Spinal cord (tissue), 9 donors: ENCODE measurements at regions not wholly inside any gene's neighbourhood (a gene's known extent, or its start where the extent isn't known, plus 50 kb on each side); places are given as distances from the start of the nearest gene placed in this dataset.
A peak's percentile ranks its signal among the peaks of the same experiment; 100 is the strongest.
"Not testable (repeated sequence)": the region's sequence is repeated elsewhere in the genome, so short reads cannot be mapped to it uniquely, and the experiment has no call there.

ENCODE experiments used
- DNase-seq, 6 donors: peaks; one replicate each; pipeline versions ENCODE4 v3.0.0 to v3.0.0-alpha.2; 2013 to 2015; ENCODE audit warnings: low spot score in 6 of 6, low read depth in 4 of 6
- H3K27ac ChIP-seq: one replicate; pipeline ENCODE4 v1.5.1; 2013; ENCODE audit warnings: low read depth, low read length, control low read depth
- H3K27me3 ChIP-seq: one replicate; pipeline ENCODE4 v1.6.1; 2013; ENCODE audit warnings: low read length; ENCODE audit not compliant: control insufficient read depth, insufficient read depth
- H3K36me3 ChIP-seq: one replicate; pipeline ENCODE4 v1.6.1; 2013; ENCODE audit warnings: low read length; ENCODE audit not compliant: control insufficient read depth, insufficient read depth
- H3K4me1 ChIP-seq: one replicate; pipeline ENCODE4 v1.6.1; 2013; ENCODE audit warnings: low read length; ENCODE audit not compliant: control insufficient read depth, insufficient read depth
- H3K4me3 ChIP-seq: one replicate; pipeline ENCODE4 v1.5.1; 2013; ENCODE audit warnings: low read depth, low read length, control low read depth
- H3K9me3 ChIP-seq: one replicate; pipeline ENCODE4 v1.6.1; 2013; ENCODE audit warnings: low read length; ENCODE audit not compliant: control insufficient read depth, insufficient read depth
- WGBS: methylation state at CpG from one replicate; pipeline ENCODE4 v1.1.5; 2013; ENCODE audit warnings: missing lambda C conversion rate; ENCODE audit not compliant: insufficient coverage; 5-methylcytosine and 5-hydroxymethylcytosine counted together
- donor health status: healthy.

- Histone ChIP-seq H3K9me3 (peaks cover 3% of the 10 kb centered on the region), H3K36me3 (no peaks in the 10 kb centered on the region), H3K4me1 (peaks cover 6% of the 10 kb centered on the region), H3K27me3 (no peaks in the 10 kb centered on the region), H3K4me3 (no peak overlapping the region), H3K27ac (no peak overlapping the region)
- DNase-seq: peak in 4 of 6 donors; percentile 8 to 74 (median 28)
- WGBS: 25% methylated on average over 2 of the region's 3 CpGs
Measured at GRCh38 chr7:89605362-89605761, 548.9 kb upstream of the STEAP1 start.

GRCh38 chr7:89606511-89606910, 547.8 kb upstream of the STEAP1 start:
- no peaks in the 10 kb centered on the region for H3K36me3 ChIP-seq
- H3K4me3 ChIP-seq: no peak overlapping the region
- peaks cover 1% of the 10 kb centered on the region for H3K9me3 ChIP-seq
- WGBS: 100% methylated on average over 1 of the region's 3 CpGs
- no peaks in the 10 kb centered on the region for H3K27me3 ChIP-seq
- DNase-seq: no peak
- no peak overlapping the region for H3K27ac ChIP-seq
- peaks cover 6% of the 10 kb centered on the region for H3K4me1 ChIP-seq

GRCh38 chr7:89607792-89608191, 546.5 kb upstream of the STEAP1 start:
- DNase-seq: peak in 1 of 6 donors; percentile 13
- Histone ChIP-seq H3K9me3 (no peaks in the 10 kb centered on the region), H3K27me3 (no peaks in the 10 kb centered on the region), H3K4me1 (peaks cover 6% of the 10 kb centered on the region), H3K27ac (no peak overlapping the region), H3K4me3 (no peak overlapping the region), H3K36me3 (no peaks in the 10 kb centered on the region)

- not testable (repeated sequence) for H3K27me3 ChIP-seq, H3K4me3 ChIP-seq, H3K27ac ChIP-seq, H3K4me1 ChIP-seq, H3K36me3 ChIP-seq, H3K9me3 ChIP-seq, DNase-seq
- 92% methylated on average over 2 of the region's 6 CpGs for WGBS
Measured at GRCh38 chr7:89616829-89617228, 537.4 kb upstream of the STEAP1 start.

GRCh38 chr7:89618274-89618673, 536.0 kb upstream of the STEAP1 start:
- Histone ChIP-seq H3K27me3 (no peaks in the 10 kb centered on the region), H3K4me1 (no peaks in the 10 kb centered on the region), H3K27ac (no peak overlapping the region), H3K4me3 (no peak overlapping the region), H3K36me3 (no peaks in the 10 kb centered on the region), H3K9me3 (no peaks in the 10 kb centered on the region)
- WGBS: no CpG with 5 or more reads among the region's 3 CpGs
- DNase-seq: peak in 1 of 6 donors; percentile 11

- no peak for DNase-seq
- no peaks in the 10 kb centered on the region for H3K9me3 ChIP-seq
- H3K4me1 ChIP-seq: no peaks in the 10 kb centered on the region
- no peak overlapping the region for H3K4me3 ChIP-seq
- WGBS: 89% methylated on average over 4 of the region's 4 CpGs
- H3K27me3 ChIP-seq: no peaks in the 10 kb centered on the region
- H3K27ac ChIP-seq: no peak overlapping the region
- no peaks in the 10 kb centered on the region for H3K36me3 ChIP-seq
Measured at GRCh38 chr7:89621925-89622641, 532.2 kb upstream of the STEAP1 start.

- no peaks in the 10 kb centered on the region for H3K4me1 ChIP-seq
- no peaks in the 10 kb centered on the region for H3K36me3 ChIP-seq
- H3K4me3 ChIP-seq: no peak overlapping the region
- peak in 5 of 6 donors; percentile 15 to 86 (median 35) for DNase-seq
- H3K27ac ChIP-seq: no peak overlapping the region
- H3K9me3 ChIP-seq: no peaks in the 10 kb centered on the region
- no CpG with 5 or more reads among the region's 1 CpG for WGBS
- no peaks in the 10 kb centered on the region for H3K27me3 ChIP-seq
Measured at GRCh38 chr7:89623018-89623672, 531.1 kb upstream of the STEAP1 start.

- not testable (repeated sequence) for H3K27me3 ChIP-seq, H3K4me3 ChIP-seq, H3K9me3 ChIP-seq, DNase-seq, H3K27ac ChIP-seq, H3K4me1 ChIP-seq, H3K36me3 ChIP-seq
- WGBS: 96% methylated on average over 4 of the region's 5 CpGs
Measured at GRCh38 chr7:89624155-89624554, 530.1 kb upstream of the STEAP1 start.

- no peak overlapping the region for H3K27ac ChIP-seq
- no peak for DNase-seq
- no peaks in the 10 kb centered on the region for H3K4me1 ChIP-seq
- no CpG with 5 or more reads among the region's 3 CpGs for WGBS
- no peaks in the 10 kb centered on the region for H3K27me3 ChIP-seq
- H3K4me3 ChIP-seq: no peak overlapping the region
- H3K9me3 ChIP-seq: no peaks in the 10 kb centered on the region
- no peaks in the 10 kb centered on the region for H3K36me3 ChIP-seq
Measured at GRCh38 chr7:89648509-89648908, 505.8 kb upstream of the STEAP1 start.

GRCh38 chr7:89655946-89656345, 498.3 kb upstream of the STEAP1 start:
- Histone ChIP-seq H3K27ac (no peak overlapping the region), H3K4me3 (no peak overlapping the region), H3K36me3 (no peaks in the 10 kb centered on the region), H3K27me3 (no peaks in the 10 kb centered on the region), H3K4me1 (no peaks in the 10 kb centered on the region), H3K9me3 (no peaks in the 10 kb centered on the region)
- no peak for DNase-seq
- WGBS: no CpG with 5 or more reads among the region's 1 CpG
